NCI-H526 treated with DMSO at 0.1 percent for 48 hours (cell line): ENCODE measurements at regions not wholly inside any gene's neighbourhood (a gene's known extent, or its start where the extent isn't known, plus 50 kb on each side); places are given as distances from the start of the nearest gene placed in this dataset.
"Not testable (repeated sequence)": the region's sequence is repeated elsewhere in the genome, so short reads cannot be mapped to it uniquely, and the experiment has no call there.

Experiments
- DNase-seq: peaks from one replicate; lab custom pipeline; 2025; lab: John Stamatoyannopoulos, UW

DNA sequence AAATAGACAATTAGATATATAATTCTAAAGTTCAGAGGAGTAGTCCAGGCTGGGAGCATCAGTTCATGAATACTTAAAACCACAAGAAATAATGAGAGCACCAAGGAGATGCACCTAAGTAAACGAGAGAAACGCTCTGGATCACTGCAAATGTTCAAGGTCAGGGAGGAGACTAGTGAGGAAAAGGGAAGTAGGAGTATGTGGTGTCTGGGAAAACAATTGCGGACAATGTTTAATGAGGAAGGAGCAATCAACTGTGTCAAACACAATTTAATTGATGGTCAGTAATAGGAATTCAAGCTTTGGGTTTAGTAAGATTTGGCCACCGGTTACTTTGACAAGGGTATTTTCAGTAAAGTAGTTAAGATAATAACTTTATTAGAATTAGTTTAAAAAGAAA, 652.2 kb downstream of the DACH1 start:
- DNase-seq = no peak

DNA sequence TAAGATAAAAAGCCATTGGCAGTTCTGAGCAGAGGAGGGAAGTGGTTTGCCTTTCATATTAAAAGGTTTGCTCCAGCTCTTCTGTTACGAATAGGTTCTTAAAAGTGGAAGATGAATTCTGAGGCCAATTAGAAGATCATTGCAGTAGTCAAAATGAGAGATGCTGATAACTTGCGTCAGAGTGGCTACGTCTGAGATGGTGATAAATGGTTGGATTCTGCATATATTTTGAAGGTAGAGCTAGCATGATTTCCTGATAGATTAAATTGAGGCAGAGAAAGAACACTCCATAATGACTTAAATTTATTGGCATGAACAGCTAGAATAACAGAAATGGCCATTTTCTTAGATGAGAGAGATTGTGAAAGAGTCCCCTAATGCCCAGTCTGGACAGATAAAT, 652.6 kb downstream of the DACH1 start:
- DNase-seq = no peak

DNA sequence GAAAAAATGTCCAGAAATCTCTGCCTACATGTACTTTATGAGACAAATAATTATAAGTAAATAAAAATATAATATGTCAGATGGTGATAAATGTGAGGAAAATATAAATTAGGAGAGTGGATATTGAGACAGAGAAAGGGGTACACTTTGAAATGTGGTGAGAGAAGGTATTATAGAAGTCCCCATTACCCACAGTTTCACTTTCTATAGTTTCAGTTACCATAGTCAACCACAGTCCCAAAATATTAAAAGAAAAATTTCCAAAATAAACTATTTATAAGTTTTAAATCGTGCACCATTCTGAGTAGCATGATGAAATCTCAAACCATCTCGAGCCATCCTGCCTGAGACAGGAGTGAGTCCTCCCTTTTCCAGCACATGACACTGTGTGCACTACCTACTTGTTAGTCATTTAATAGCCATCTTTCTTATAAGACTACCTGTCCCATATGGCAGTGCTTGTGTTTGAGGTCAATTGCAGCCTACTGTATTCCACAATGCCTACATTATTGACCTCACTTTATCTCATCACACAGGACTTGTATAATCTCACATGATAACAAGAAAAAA, 653.7 kb downstream of the DACH1 start:
- no peak for DNase-seq

DNA sequence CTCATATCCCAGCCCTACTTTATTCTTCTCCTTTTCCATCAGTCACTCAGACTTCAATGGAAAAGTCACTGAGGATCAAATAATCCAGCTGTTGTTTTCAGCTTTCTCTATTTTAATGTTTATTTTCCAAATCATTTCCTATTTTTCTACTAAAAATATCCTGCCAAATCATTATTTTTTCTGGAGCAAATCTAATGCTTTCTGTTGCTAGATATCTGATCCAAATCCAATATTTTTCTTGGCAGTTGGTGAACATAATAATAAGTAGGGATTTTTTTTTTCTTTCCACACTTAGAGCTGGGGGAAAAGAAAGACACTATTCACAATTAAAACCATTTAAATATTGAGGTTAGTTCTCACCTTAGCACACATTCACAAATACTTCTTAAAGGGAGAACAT, 656.1 kb downstream of the DACH1 start:
- DNase-seq = no peak

DNA sequence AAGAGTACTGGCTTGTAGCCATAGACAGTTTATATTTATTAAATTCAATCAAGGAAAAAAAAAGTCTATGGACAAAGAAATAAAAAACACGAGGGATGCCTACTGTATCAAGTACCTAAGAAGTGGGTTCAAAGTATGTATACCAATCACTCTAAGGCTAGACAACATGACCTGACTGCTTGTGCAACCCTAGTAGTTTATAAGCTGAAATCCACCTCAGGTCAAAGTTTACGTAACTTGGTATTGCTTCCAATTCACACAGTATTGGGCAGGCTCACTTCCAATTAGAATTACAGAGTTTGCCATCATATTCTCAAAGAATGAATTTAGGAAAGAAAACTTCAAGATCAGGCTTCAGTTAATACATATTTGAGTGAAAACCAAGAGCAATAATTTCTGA, 657.8 kb downstream of the DACH1 start:
- DNase-seq = no peak

DNA sequence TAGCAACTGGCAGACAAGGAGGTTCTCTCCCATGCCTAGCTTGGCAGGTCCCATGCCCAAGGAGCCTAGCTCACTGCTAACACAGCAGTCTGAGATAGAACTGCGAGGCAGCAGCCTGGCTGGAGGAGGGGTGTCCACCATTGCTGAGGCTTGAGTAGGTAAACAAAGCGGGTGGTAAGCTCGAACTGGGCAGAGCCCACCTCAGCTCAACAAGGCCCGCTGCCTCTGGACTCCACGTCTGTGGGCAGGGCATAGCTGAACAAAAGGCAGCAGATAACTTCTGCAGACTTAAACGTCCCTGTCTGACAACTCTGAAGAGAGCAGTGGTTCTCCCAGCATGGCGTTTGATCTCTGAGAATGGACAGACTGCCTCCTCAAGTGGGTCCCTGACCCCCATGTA, 682.4 kb downstream of the DACH1 start:
- not testable (repeated sequence) for DNase-seq

DNA sequence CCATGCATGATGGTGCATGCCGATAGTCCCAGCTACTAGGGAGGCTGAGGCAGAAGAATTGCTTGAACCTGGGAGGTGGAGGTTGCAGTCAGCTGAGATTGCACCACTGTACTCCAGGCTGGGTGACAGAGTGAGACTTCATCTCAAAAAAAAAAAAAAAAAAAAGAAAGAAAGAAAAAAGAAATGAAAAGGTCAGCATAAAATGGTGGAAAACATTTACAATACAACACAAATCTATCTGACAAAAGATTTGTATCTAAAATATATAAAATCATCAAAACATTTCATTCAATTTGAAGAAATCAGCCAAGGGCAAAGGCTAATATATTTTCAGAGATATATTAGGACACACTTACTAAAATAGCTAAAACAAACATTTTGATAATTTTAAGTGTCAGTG, 683.7 kb downstream of the DACH1 start:
- DNase-seq = not testable (repeated sequence)

DNA sequence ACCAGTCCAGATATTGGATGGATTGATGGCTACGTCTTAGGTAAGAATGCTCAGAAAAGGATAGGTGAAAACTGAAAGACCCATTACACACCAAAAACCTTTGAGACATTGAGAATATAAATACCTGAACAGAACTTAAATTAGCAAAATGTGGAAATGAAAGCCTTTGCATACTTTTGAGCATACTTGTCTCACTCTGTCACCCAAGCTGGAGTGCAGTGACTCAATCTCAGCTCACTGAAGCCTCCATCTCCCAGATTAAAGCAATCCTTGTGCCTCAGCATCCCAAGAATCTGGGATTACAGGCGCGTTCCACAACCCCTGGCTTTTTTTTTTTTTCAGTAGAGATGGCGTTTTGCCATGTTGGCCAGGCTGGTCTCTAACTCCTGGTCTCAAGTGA, 695.3 kb downstream of the DACH1 start:
- DNase-seq = no peak

DNA sequence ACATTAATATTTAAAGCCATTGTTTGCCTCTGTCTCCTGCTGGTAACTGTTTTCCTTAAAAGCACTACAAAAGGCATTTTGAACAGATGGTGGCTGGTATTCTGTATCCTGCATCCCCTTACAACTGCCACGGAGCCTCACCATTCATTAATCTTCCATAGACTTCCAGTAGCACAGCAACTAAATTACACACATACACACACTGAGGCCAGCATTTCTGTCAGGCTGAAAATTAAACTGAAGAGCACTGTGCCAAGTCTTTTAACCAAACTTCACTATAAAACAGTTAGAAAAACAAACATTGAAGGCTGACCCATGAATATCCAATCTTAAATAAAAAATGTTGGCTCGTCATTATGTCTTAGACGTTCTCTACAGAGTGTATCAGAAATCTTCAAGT, 697.8 kb downstream of the DACH1 start:
- DNase-seq = no peak

DNA sequence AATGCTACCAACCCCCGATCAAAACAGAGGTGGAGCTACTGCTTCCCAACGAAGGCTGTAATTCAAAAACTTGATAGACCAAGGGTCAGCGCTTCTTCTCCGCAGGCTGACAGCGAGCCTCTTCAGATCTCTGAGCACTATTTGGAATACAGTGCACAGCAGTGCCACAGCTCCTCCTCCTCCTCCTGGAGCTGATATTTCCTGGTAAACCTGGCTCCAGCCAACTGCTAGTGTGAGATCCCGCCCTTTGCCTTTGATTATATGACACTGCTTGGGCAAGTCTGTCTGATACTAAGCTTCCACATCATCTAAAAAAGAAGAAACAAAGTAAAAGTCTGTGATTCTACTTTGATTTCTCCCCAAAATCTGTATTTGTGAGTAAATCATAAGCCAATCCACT, 710.5 kb downstream of the DACH1 start:
- DNase-seq = no peak

DNA sequence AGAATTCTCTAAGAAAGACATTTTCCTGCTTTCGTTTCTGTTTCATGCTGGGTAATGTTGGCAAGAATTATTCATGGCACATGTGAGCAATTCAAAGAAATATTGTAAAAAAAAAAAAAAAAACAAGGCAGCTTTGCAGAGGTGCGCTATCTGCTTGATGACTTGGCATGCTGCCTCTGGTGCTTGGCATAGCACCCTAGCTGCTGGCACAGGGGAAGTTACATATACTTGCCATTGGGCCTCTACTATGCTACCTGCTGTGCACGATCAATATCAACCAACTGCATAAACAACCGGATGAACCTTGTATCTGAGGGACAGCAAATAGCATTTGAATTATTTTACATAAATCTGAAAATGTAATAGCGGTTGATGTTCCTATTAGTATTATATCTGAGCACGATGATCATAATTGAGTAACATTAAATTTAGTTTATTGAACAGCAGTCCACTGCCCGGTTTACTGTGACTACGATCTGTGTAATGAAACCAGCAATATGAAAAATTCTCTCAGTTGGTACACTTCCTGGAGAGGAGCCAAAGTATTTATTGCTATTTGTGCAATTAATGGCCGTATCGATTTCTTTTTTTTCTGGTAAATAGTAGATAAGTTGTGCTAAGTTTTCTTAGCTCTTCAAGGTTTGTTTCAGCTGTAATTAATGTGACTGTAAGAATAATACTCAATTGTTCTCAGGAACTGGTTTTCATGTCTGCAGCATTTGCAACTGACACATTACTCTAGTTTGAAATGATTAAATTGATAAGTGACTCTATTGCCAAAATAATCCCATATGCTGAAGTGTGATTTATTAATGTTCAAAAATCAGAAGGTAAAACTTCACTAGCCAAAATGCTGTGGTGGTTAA, 717.3 kb downstream of the DACH1 start:
- no peak for DNase-seq

DNA sequence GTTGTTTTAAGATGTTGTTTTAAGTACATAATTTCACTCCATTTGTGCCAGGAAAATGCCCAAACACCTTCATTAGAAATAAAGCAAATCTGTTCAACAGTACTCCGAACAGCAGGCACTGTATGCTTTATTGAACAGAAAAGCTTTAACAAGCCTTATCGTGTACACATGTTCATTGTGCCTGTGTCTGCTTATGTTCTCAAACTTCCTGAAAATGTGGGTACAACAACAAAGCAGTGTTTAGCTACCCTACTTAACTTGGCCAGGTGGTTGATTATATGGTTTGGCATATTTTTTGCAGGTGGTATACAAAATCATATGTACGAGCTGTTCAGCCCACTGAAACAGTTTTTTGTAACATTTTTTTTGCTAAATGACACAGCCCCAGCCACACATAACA, 718.0 kb downstream of the DACH1 start:
- no peak for DNase-seq

DNA sequence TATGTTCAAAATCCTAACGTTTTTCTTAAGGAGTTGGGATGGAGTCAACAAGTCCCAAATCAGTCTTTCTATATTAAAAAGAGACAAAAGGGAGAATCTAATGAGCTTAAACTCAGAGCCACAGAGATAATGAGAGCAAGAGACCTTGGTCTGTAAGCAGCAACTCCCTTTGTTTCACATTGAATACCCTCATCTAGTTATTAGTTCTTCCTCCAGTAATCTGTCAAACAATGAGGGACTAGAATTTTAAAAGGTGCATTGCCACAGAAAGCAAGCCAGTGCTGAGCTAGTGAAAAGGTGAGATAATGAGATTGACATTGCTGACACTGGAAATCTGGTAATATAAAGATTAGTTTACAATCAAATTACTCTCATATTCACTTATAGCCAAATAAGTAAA, 718.6 kb downstream of the DACH1 start:
- no peak for DNase-seq

DNA sequence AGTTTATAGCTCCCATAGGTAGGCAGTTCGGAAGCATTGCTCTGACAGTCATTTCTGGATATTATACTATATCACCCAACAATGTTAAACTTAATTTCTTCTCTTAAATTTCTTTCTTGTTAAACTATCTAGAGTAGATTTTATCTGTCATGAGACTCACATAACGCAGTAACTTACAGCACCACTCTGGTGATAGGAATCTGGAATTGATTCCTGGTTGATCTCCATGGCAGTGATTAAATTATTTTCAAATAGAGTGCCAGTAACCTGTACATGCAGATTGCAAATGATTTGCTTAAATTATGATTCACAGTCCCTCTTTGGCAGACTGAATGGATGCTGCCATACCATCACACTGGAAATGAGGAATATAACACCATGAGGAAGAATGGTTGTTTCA, 722.1 kb downstream of the DACH1 start:
- peak; percentile 9 for DNase-seq

DNA sequence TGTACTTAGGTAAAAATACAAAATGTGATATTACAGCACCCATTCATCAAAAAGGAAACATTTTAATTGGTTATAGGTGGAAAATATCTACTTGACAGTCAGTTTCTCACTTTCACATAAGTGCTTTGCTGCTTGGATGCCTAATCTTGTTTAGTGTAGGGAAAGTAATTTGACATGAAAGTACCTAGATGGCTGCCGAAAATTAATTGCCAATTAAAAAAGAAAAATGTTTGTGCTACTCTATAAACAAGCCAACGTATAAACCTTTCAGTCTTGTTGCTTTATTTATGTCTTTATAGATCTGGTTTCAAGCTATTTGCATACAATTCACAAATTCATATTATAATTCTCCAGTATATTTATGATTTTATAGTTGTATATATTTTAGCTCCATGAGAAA, 729.9 kb downstream of the DACH1 start:
- DNase-seq = no peak

DNA sequence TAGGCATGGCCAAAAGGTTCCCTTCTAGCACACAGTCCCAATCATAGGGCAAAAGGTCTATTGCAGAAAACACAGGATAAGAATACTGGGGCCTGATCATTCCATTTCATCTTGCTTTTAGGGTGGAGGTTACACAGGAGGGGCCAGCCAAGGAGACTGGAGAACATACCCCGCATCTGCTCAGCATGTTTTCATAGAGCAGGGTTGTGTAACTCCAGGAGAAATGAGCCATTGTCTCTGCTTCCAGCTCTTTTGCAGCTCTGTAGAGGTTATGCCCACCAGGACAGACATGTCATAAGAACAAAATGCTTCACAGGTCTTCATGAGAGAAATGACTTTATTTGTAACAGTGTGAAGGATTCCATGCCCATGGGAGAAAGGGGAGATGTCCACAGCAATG, 742.8 kb downstream of the DACH1 start:
- no peak for DNase-seq

DNA sequence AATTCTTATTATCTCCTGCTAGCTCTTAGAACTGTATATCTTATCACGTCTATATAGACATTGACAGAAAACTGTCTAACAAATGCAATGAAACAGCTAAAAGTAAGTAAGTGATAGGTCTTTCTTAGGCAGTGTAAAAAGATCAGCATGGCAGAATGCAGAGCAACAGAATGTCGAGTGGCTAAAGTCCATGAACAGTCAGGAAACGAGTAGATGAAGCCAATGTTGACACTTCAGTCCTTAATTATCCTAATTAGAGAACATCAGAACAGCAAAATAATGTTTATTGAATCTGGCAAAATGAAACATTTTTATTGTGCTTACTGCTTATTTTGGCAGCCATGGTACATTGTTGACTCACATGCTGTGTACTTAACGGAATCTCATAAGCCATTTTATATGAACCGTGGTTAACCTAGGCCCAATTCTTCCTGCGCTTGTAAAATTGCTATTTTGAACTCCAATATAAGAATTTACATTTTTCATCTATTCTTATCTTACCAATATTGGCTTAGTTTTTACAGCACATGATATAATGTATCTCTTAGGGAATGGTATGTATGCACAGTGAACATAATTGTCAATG, 748.1 kb downstream of the DACH1 start:
- no peak for DNase-seq

DNA sequence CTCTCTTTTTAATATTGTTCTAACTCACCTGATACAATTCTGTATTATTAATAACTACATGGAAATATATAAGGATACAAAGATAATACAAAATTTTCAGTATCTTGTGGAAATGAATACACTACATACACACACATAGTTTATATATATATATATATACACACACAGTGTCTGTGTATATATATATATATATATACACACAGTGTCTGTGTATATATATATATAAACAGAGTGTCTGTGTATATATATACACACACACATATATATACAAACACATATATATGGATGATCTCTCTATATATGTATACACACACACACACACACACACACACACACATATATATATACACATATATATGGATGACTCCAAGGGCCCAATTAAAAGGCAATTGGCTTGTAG, 749.1 kb downstream of the DACH1 start:
- DNase-seq = no peak

DNA sequence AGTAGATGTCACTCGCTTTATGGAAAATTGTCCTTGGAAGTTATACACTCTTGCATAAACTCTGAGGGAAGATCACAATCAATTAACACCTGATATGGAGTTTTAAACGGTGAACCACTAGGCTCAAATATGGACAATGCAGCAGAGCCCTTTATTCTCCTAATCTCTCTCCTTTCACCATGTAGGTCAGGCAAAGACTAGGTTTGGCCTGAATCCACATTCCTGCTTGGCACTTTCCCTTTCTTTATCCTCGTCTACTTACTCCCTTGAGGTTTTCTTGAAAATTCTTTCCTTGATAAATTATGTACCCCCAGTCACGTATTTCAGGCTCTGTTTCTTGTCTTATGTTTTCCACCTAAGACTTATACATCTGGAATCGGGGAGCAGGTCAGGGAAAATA, 751.7 kb downstream of the DACH1 start:
- no peak for DNase-seq

DNA sequence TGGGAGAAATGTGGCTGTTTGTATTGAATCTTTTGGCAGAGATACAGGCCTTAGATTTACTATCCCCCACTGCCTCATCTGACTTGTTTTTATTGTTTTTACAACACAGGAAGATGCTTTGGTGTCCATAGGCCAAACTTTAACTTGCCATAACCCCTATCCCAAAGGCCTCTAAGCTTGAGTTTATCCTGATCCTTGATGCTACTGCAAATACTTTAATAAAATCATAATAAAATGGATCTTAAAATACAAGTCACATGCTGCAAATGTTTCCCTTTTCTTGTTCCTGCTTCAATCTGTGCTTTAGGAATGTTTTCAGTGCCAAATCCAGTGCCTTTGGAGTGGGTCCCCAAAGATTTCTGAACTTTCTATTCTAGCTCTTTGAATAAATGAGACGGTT, 770.6 kb downstream of the DACH1 start:
- no peak for DNase-seq

DNA sequence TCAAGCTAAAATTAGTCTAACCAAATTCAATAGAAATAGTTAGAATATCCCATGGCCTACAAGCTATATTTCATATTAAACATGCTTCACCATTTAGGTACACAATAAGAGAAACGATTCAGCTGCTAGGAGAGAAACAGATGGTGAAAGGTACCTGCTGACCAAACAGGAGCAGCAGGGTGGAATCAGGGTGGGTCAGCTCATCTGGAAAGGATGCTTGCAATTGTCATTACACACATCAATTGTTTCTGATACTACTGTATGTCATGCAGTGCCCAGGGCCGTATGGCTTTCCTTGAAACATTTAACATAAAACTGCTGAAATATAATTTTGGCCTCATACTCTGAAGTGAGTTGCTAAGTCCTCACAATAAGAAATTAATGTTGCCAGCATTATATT, 776.0 kb downstream of the DACH1 start:
- no peak for DNase-seq

DNA sequence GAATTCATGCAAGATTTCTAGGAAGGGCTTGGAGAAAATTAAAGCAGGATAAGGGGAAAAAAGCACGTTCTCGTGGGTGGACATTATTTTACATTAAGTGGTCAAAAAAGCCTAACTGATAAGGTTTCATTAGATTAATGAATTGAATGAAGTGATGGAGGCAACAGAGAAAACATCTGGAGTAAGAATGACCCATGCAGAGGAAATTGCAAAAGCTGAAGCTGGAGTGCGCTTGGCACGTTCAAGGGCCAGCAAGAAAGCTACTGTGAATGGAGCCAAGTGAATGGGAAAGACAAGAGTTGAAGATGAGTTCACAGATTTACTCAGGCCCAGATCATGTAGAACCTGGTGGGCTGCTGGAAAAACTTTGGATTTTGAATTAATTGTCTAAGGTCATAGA, 777.9 kb downstream of the DACH1 start:
- no peak for DNase-seq

DNA sequence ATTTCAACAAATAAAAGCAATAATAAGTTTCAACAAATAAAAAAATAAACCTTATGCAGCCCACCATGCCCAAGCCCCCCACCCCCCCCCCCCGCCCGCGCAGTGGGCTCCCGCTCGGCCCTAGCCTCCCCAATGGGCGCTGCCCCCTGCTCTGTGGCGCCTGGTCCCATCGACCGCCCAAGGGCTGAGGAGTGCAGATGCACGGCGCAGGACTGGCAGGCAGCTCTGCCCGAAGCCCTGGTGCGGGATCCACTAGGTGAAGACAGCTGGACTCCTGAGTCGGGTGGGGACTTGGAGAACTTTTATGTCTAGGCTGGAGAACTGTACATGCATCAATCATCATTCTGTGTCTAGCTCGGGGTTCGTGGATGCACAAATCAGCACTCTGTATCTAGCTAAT, 779.6 kb downstream of the DACH1 start:
- DNase-seq = no peak

DNA sequence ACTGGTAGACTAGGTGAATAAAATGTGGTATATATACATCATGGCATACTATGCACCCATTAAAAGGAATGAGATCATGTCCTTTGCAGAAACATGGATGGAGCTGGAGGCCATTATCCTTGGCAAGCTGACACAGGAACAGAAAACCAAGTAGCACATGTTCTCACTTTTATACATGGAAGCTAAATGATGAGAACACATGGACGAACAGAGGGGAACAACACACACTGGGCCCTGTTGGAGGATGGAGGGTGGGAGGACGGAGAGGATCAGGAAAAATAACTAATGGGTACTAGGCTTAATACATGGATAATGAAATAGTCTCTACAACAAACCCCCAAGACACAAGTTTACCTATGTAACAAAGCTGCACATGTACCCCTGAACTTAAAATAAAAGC, 780.0 kb downstream of the DACH1 start:
- no peak for DNase-seq
